ENCODE measurements at regions not wholly inside any gene's neighbourhood (a gene's known extent, or its start where the extent isn't known, plus 50 kb on each side); places are given as distances from the start of the nearest gene placed in this dataset.

- Histone ChIP-seq H3K4me1 (ENCODE audit: control insufficient read depth, insufficient read depth, low read length, poor library complexity, severe bottlenecking) (no peaks in the 10 kb centered on the region), H3K36me3 (ENCODE audit: control insufficient read depth, insufficient read depth, low read length) (no peaks in the 10 kb centered on the region), H3K27me3 (replicated peaks; ENCODE audit: control insufficient read depth, insufficient read depth, low read length, poor library complexity, severe bottlenecking) (no peaks in the 10 kb centered on the region), H3K4me3 (ENCODE audit: insufficient read depth, low read depth, low read length, poor library complexity, severe bottlenecking) (no peak overlapping the region), H3K9me3 (ENCODE audit: control insufficient read depth, low read length) (no peaks in the 10 kb centered on the region), H3K27ac (ENCODE audit: insufficient read depth, low read length, poor library complexity, severe bottlenecking) (no peak overlapping the region)
- DNase-seq: no peak
These were observed 79.4 kb upstream of the ZNF507 start for GRCh38 chr19:32265995-32266394.

GRCh38 chr19:32266460-32266859, 79.0 kb upstream of the ZNF507 start:
- DNase-seq: no peak

GRCh38 chr19:32268381-32268780, 77.0 kb upstream of the ZNF507 start:
- H3K27me3 ChIP-seq (replicated peaks; ENCODE audit: control insufficient read depth, insufficient read depth, low read length, poor library complexity, severe bottlenecking): no peaks in the 10 kb centered on the region
- no peaks in the 10 kb centered on the region for H3K4me1 ChIP-seq (ENCODE audit: control insufficient read depth, insufficient read depth, low read length, poor library complexity, severe bottlenecking)
- H3K9me3 ChIP-seq (ENCODE audit: control insufficient read depth, low read length): no peaks in the 10 kb centered on the region
- H3K4me3 ChIP-seq (ENCODE audit: insufficient read depth, low read depth, low read length, poor library complexity, severe bottlenecking): no peak overlapping the region
- H3K27ac ChIP-seq (ENCODE audit: insufficient read depth, low read length, poor library complexity, severe bottlenecking): no peak overlapping the region
- DNase-seq: no peak
- H3K36me3 ChIP-seq (ENCODE audit: control insufficient read depth, insufficient read depth, low read length): no peaks in the 10 kb centered on the region

More at GRCh38 chr19:32266460-32266859, 79.0 kb upstream of the ZNF507 start:
- H3K4me1 ChIP-seq (ENCODE audit: control insufficient read depth, insufficient read depth, low read length, poor library complexity, severe bottlenecking): no peaks in the 10 kb centered on the region
- no peak overlapping the region for H3K27ac ChIP-seq (ENCODE audit: insufficient read depth, low read length, poor library complexity, severe bottlenecking)
- H3K27me3 ChIP-seq (replicated peaks; ENCODE audit: control insufficient read depth, insufficient read depth, low read length, poor library complexity, severe bottlenecking): no peaks in the 10 kb centered on the region
- H3K9me3 ChIP-seq (ENCODE audit: control insufficient read depth, low read length): no peaks in the 10 kb centered on the region
- no peaks in the 10 kb centered on the region for H3K36me3 ChIP-seq (ENCODE audit: control insufficient read depth, insufficient read depth, low read length)
- no peak overlapping the region for H3K4me3 ChIP-seq (ENCODE audit: insufficient read depth, low read depth, low read length, poor library complexity, severe bottlenecking)

DNA sequence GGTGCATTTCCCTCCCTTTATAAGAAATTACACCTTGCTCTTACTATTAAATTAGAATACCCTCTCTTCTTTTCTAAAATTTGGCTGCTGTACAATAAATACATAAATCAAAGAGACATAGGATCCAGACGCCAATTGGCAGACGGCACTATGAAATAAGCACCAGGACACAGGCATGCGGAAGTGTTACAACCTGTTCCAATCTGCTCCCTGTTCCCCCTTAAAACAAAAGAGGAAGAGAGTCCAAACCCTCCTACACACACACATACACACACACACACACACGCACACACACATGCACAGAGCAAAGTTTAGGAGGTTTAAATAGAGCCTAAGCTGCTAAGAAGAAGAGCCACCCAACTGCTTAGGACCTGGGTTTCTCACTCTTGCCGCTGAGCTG, 75.6 kb upstream of the ZNF507 start:
- H3K36me3 ChIP-seq (ENCODE audit: control insufficient read depth, insufficient read depth, low read length): no peaks in the 10 kb centered on the region
- no peaks in the 10 kb centered on the region for H3K9me3 ChIP-seq (ENCODE audit: control insufficient read depth, low read length)
- no peaks in the 10 kb centered on the region for H3K4me1 ChIP-seq (ENCODE audit: control insufficient read depth, insufficient read depth, low read length, poor library complexity, severe bottlenecking)
- no peaks in the 10 kb centered on the region for H3K27me3 ChIP-seq (replicated peaks; ENCODE audit: control insufficient read depth, insufficient read depth, low read length, poor library complexity, severe bottlenecking)
- H3K27ac ChIP-seq (ENCODE audit: insufficient read depth, low read length, poor library complexity, severe bottlenecking): no peak overlapping the region
- no peak for DNase-seq
- H3K4me3 ChIP-seq (ENCODE audit: insufficient read depth, low read depth, low read length, poor library complexity, severe bottlenecking): no peak overlapping the region

- Histone ChIP-seq H3K27me3 (replicated peaks; ENCODE audit: control insufficient read depth, insufficient read depth, low read length, poor library complexity, severe bottlenecking) (no peaks in the 10 kb centered on the region), H3K4me1 (ENCODE audit: control insufficient read depth, insufficient read depth, low read length, poor library complexity, severe bottlenecking) (no peaks in the 10 kb centered on the region), H3K36me3 (ENCODE audit: control insufficient read depth, insufficient read depth, low read length) (no peaks in the 10 kb centered on the region), H3K9me3 (ENCODE audit: control insufficient read depth, low read length) (no peaks in the 10 kb centered on the region), H3K4me3 (ENCODE audit: insufficient read depth, low read depth, low read length, poor library complexity, severe bottlenecking) (no peak overlapping the region), H3K27ac (ENCODE audit: insufficient read depth, low read length, poor library complexity, severe bottlenecking) (no peak overlapping the region)
- no peak for DNase-seq
These were observed 71.9 kb upstream of the ZNF507 start for GRCh38 chr19:32273483-32273882.

- Histone ChIP-seq H3K4me1 (ENCODE audit: control insufficient read depth, insufficient read depth, low read length, poor library complexity, severe bottlenecking) (no peaks in the 10 kb centered on the region), H3K36me3 (ENCODE audit: control insufficient read depth, insufficient read depth, low read length) (no peaks in the 10 kb centered on the region), H3K27me3 (replicated peaks; ENCODE audit: control insufficient read depth, insufficient read depth, low read length, poor library complexity, severe bottlenecking) (no peaks in the 10 kb centered on the region), H3K27ac (ENCODE audit: insufficient read depth, low read length, poor library complexity, severe bottlenecking) (no peak overlapping the region), H3K9me3 (ENCODE audit: control insufficient read depth, low read length) (no peaks in the 10 kb centered on the region), H3K4me3 (ENCODE audit: insufficient read depth, low read depth, low read length, poor library complexity, severe bottlenecking) (no peak overlapping the region)
- DNase-seq: no peak
These were observed 58.3 kb upstream of the ZNF507 start for GRCh38 chr19:32287086-32287485.

GRCh38 chr19:32287811-32288227, 57.6 kb upstream of the ZNF507 start:
- Histone ChIP-seq H3K27ac (ENCODE audit: insufficient read depth, low read length, poor library complexity, severe bottlenecking) (no peak overlapping the region), H3K4me3 (ENCODE audit: insufficient read depth, low read depth, low read length, poor library complexity, severe bottlenecking) (no peak overlapping the region), H3K4me1 (ENCODE audit: control insufficient read depth, insufficient read depth, low read length, poor library complexity, severe bottlenecking) (no peaks in the 10 kb centered on the region), H3K27me3 (replicated peaks; ENCODE audit: control insufficient read depth, insufficient read depth, low read length, poor library complexity, severe bottlenecking) (no peaks in the 10 kb centered on the region), H3K36me3 (ENCODE audit: control insufficient read depth, insufficient read depth, low read length) (no peaks in the 10 kb centered on the region), H3K9me3 (ENCODE audit: control insufficient read depth, low read length) (no peaks in the 10 kb centered on the region)
- DNase-seq: no peak

- no peak for DNase-seq
- H3K27me3 ChIP-seq (replicated peaks; ENCODE audit: control insufficient read depth, insufficient read depth, low read length, poor library complexity, severe bottlenecking): no peaks in the 10 kb centered on the region
- no peaks in the 10 kb centered on the region for H3K36me3 ChIP-seq (ENCODE audit: control insufficient read depth, insufficient read depth, low read length)
- no peaks in the 10 kb centered on the region for H3K4me1 ChIP-seq (ENCODE audit: control insufficient read depth, insufficient read depth, low read length, poor library complexity, severe bottlenecking)
- no peak overlapping the region for H3K27ac ChIP-seq (ENCODE audit: insufficient read depth, low read length, poor library complexity, severe bottlenecking)
- H3K9me3 ChIP-seq (ENCODE audit: control insufficient read depth, low read length): no peaks in the 10 kb centered on the region
- no peak overlapping the region for H3K4me3 ChIP-seq (ENCODE audit: insufficient read depth, low read depth, low read length, poor library complexity, severe bottlenecking)
These were observed 55.7 kb upstream of the ZNF507 start for GRCh38 chr19:32289566-32290210.

GRCh38 chr19:32291876-32292275, 53.5 kb upstream of the ZNF507 start:
- H3K36me3 ChIP-seq (ENCODE audit: control insufficient read depth, insufficient read depth, low read length): no peaks in the 10 kb centered on the region
- no peak overlapping the region for H3K27ac ChIP-seq (ENCODE audit: insufficient read depth, low read length, poor library complexity, severe bottlenecking)
- no peaks in the 10 kb centered on the region for H3K4me1 ChIP-seq (ENCODE audit: control insufficient read depth, insufficient read depth, low read length, poor library complexity, severe bottlenecking)
- H3K27me3 ChIP-seq (replicated peaks; ENCODE audit: control insufficient read depth, insufficient read depth, low read length, poor library complexity, severe bottlenecking): no peaks in the 10 kb centered on the region
- H3K4me3 ChIP-seq (ENCODE audit: insufficient read depth, low read depth, low read length, poor library complexity, severe bottlenecking): no peak overlapping the region
- H3K9me3 ChIP-seq (ENCODE audit: control insufficient read depth, low read length): no peaks in the 10 kb centered on the region
- DNase-seq: no peak

DNA sequence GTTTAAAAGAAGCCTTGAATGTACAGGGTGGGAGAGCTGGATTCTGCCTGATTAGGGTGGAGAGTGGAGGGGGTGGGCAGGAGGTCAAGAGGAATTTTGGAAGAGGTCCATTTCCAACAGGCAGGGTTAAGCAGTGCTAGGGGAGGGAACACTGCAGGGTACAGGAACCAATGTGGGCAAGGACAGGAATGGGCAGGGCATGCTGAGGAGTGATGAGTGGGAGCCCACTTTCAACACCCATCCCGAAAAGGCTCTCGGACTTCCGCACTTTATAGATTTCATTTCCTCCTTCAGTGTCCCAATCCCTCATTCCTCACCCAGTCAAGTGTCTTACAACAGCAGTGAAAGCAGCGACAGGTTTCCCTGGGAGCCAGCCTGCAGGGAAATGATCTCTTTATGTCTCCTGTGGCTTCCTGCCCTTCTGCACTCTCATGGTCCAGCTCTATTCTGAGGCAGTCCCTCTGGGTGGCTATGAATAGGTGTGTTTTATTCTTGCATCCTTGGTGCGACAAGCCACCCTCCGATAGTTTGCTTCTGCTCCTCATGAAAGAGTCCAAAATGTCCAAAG, 50.5 kb upstream of the ZNF507 start:
- H3K4me1 ChIP-seq (ENCODE audit: control insufficient read depth, insufficient read depth, low read length, poor library complexity, severe bottlenecking): no peaks in the 10 kb centered on the region
- H3K9me3 ChIP-seq (ENCODE audit: control insufficient read depth, low read length): peaks cover 4% of the 10 kb centered on the region
- H3K4me3 ChIP-seq (ENCODE audit: insufficient read depth, low read depth, low read length, poor library complexity, severe bottlenecking): no peak overlapping the region
- no peaks in the 10 kb centered on the region for H3K27me3 ChIP-seq (replicated peaks; ENCODE audit: control insufficient read depth, insufficient read depth, low read length, poor library complexity, severe bottlenecking)
- H3K27ac ChIP-seq (ENCODE audit: insufficient read depth, low read length, poor library complexity, severe bottlenecking): no peak overlapping the region
- DNase-seq: no peak
- H3K36me3 ChIP-seq (ENCODE audit: control insufficient read depth, insufficient read depth, low read length): no peaks in the 10 kb centered on the region

Measured in effector memory CD4-positive, alpha-beta T cell (primary cell).